ENCODE measurements at regions not wholly inside any gene's neighbourhood (a gene's known extent, or its start where the extent isn't known, plus 50 kb on each side); places are given as distances from the start of the nearest gene placed in this dataset.

DNA sequence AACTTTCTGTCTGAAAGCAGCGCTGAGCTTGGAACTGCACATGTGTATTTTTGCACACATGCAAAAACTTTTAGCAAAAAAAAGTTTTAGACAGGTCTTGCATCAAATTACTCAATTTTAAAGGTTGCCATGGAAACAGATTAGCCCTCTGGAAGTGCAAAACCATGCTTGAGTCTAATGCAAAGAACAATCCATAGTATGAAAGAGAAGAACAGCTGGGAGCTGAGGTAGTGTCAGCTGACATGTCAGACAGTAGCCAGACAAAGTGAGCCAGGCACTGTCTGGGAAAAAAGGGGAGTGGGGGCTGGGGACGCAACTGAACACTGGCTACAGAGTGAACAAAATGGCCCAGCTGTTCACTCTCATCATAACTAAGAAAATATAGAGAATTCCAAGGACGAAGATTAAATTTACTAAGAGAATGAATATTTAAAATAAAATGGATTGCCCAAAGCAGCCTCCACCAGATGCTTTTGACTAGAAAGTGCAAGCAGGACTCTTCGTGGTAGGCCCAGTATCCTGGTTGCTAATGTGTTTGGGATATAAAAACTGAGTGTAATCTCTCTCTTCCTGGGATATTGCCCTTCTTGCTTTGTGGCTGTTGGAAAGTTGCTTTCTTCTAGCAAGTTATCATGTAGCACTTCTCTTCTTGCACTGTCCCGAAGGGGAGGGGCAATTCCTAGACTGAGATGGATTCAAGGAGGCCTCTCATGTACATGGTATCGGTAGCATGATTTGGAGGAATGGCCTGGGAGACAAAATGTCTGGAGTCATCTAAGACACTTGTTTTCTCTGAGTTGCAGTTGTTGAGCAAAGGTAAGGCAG, 434.1 kb upstream of the FAT3 start:
- WGBS, 2 donors = 77 to 81% methylated on average over 6 of the region's 6 CpGs
- no peak for TF ChIP-seq POLR2A (IDR thresholded peaks at IDR 0.05)
- TF ChIP-seq, protein P1, sequence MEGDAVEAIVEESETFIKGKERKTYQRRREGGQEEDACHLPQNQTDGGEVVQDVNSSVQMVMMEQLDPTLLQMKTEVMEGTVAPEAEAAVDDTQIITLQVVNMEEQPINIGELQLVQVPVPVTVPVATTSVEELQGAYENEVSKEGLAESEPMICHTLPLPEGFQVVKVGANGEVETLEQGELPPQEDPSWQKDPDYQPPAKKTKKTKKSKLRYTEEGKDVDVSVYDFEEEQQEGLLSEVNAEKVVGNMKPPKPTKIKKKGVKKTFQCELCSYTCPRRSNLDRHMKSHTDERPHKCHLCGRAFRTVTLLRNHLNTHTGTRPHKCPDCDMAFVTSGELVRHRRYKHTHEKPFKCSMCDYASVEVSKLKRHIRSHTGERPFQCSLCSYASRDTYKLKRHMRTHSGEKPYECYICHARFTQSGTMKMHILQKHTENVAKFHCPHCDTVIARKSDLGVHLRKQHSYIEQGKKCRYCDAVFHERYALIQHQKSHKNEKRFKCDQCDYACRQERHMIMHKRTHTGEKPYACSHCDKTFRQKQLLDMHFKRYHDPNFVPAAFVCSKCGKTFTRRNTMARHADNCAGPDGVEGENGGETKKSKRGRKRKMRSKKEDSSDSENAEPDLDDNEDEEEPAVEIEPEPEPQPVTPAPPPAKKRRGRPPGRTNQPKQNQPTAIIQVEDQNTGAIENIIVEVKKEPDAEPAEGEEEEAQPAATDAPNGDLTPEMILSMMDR (IDR thresholded peaks at IDR 0.05) = no peak
- no peak overlapping the region for H3K27ac ChIP-seq
- no peak for DNase-seq
- no peak overlapping the region for H3K4me3 ChIP-seq
- no peaks in the 10 kb centered on the region for H3K4me1 ChIP-seq
- no peaks in the 10 kb centered on the region for H3K27me3 ChIP-seq
- H3K36me3 ChIP-seq (replicated peaks in 1 of 2; ENCODE audit: insufficient read depth in 1 of 2, low read depth in 2 of 2) = no peaks in the 10 kb centered on the region
- no peaks in the 10 kb centered on the region for H3K9me3 ChIP-seq
- no peak for ATAC-seq
- intact Hi-C loops (cut with DNase I) = no loop called here

DNA sequence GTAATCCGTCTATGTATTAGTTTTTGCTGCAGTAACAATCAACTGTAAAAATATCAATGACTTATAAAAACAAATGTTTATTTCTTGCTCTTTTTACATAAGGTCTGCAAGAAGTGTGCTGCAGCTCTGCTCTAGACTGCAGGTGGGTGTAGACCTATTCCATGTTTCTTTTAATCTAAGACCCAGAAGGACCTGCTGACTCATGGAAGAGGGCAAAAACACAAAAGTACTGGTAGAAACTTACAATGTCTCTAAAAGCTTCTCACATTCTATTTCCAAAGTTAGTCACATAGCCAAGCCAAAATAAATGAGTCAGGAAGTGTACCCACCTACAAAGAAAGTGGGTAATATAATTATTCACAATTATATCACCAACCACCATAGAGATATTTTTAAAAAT, 435.9 kb upstream of the FAT3 start:
- no peak for ATAC-seq
- intact Hi-C loops (cut with DNase I) = no loop called here
- WGBS, 2 donors = 73 to 84% methylated on average over 1 of the region's 1 CpG
- H3K36me3 ChIP-seq (replicated peaks in 1 of 2; ENCODE audit: insufficient read depth in 1 of 2, low read depth in 2 of 2) = no peaks in the 10 kb centered on the region
- H3K27ac ChIP-seq = no peak overlapping the region
- H3K9me3 ChIP-seq = no peaks in the 10 kb centered on the region
- TF ChIP-seq POLR2A (IDR thresholded peaks at IDR 0.05) = no peak
- TF ChIP-seq, protein P1 (IDR thresholded peaks at IDR 0.05) = no peak
- no peaks in the 10 kb centered on the region for H3K4me1 ChIP-seq
- DNase-seq = no peak
- H3K27me3 ChIP-seq = no peaks in the 10 kb centered on the region
- no peak overlapping the region for H3K4me3 ChIP-seq

DNA sequence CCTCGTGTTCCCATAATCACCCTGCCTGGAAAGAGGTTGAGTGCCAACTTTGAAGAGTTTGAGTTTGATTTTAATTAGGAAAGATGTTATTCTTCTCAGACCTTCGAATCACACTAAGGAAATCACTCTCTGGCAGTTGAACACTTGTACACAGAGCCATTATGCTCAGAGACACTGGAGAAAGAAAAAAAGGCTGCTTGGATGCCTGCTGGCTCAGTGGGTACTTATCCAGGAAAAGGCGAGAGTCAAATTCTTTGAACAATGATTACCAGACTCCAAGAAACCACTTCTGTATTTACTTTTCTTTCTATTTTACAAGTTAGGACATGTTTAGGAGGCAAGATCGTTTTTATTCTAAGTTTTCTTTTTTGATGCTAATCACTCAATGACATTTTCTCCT, 438.5 kb upstream of the FAT3 start:
- ATAC-seq = no peak
- 45 to 46% methylated on average over 4 of the region's 4 CpGs for WGBS, 2 donors
- intact Hi-C loops (cut with DNase I) = no loop called here
- Histone ChIP-seq H3K27me3 (no peaks in the 10 kb centered on the region), H3K9me3 (no peaks in the 10 kb centered on the region), H3K27ac (no peak overlapping the region), H3K4me1 (no peaks in the 10 kb centered on the region), H3K36me3 (replicated peaks in 1 of 2; ENCODE audit: insufficient read depth in 1 of 2, low read depth in 2 of 2) (no peaks in the 10 kb centered on the region), H3K4me3 (no peak overlapping the region)
- no peak for DNase-seq
- no peak for TF ChIP-seq POLR2A (IDR thresholded peaks at IDR 0.05)
- TF ChIP-seq, protein P1 (IDR thresholded peaks at IDR 0.05) = no peak

DNA sequence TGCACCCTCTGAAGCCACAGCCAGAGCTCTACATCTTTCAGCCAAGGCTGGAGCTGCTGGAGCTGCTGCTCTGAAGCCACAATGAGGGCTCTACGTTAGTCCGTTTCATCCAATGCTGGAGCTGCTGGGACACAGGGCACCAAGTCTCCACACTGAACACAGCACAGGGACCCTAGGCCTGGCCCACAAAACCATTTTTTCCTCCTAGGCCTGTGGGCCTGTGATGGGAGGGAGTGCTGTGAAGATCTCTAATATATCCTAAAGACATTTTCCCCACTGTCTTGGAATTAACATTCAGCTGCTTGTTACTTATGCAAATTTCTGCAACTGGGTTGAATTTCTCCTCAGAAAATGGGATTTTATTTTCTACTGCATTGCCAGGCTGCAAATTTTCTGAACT, 441.4 kb upstream of the FAT3 start:
- no peak overlapping the region for H3K4me3 ChIP-seq
- no peaks in the 10 kb centered on the region for H3K36me3 ChIP-seq (replicated peaks in 1 of 2; ENCODE audit: insufficient read depth in 1 of 2, low read depth in 2 of 2)
- H3K9me3 ChIP-seq = no peaks in the 10 kb centered on the region
- intact Hi-C loops (cut with DNase I) = no loop called here
- no peak overlapping the region for H3K27ac ChIP-seq
- DNase-seq = no peak
- no peak for TF ChIP-seq POLR2A (IDR thresholded peaks at IDR 0.05)
- no peaks in the 10 kb centered on the region for H3K4me1 ChIP-seq
- no peak for ATAC-seq
- WGBS, 2 donors = 59 to 72% methylated on average over 2 of the region's 2 CpGs
- H3K27me3 ChIP-seq = no peaks in the 10 kb centered on the region

DNA sequence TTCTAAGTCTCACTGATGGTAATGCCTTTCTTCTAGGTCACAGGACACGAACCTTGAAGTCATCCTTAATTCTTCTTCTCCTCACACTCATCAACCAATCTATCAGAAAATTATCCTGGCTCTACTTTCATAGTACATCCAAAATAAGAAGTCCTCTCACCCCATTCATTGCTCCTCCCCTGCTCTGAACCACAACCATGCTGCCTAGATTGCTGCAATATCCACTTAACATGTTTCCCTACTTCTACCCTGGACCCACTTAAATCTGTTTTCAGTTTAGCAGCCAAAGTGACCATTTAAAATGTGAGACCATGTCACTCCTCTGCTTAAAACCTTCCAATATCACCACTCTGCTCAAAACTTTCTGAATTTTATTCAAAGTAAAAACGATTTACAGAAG, 445.9 kb upstream of the FAT3 start:
- TF ChIP-seq, protein P1 (IDR thresholded peaks at IDR 0.05) = no peak
- peaks cover 4% of the 10 kb centered on the region for H3K4me1 ChIP-seq
- WGBS, 2 donors = 48 to 63% methylated on average over 2 of the region's 2 CpGs
- H3K27ac ChIP-seq = no peak overlapping the region
- H3K4me3 ChIP-seq = no peak overlapping the region
- no peak for DNase-seq
- no peaks in the 10 kb centered on the region for H3K36me3 ChIP-seq (replicated peaks in 1 of 2; ENCODE audit: insufficient read depth in 1 of 2, low read depth in 2 of 2)
- no peaks in the 10 kb centered on the region for H3K27me3 ChIP-seq
- intact Hi-C loops (cut with DNase I) = no loop called here
- no peaks in the 10 kb centered on the region for H3K9me3 ChIP-seq
- no peak for ATAC-seq

Data from body of pancreas (tissue), 4 donors.